GM12878 (cell line): ENCODE measurements at regions not wholly inside any gene's neighbourhood (a gene's known extent, or its start where the extent isn't known, plus 50 kb on each side); places are given as distances from the start of the nearest gene placed in this dataset.

ENCODE experiments used
- ATAC-seq: fragments of 200-7000 bp; cut with Tn5 transposase; 3 replicates; pipeline ENCODE4 v1.9.1; 2020; ENCODE audit warnings: mild to moderate bottlenecking, moderate library complexity
- BruUV-seq: library from RNA; stranded (reverse); fragments of 400-500 nt; replicated peaks from 2 replicates; lab custom pipeline; 2021; lab: Mats Ljungman, UMichigan
- CTCF ChIA-PET: fragments of 300-600 bp; sonication (Branson Sonifier 250); formaldehyde crosslinking; extraction: SDS; loops from one replicate; lab custom pipeline; 2021; ENCODE audit warnings: inconsistent platforms; lab: Yijun Ruan, JAX
- POLR2A ChIA-PET: fragments of 350-600 bp; formaldehyde crosslinking; extraction: SDS; loops from one replicate; lab custom pipeline; 2021; ENCODE audit warnings: inconsistent platforms; lab: Charles Lee
- RAD21 ChIA-PET: fragments of 300-600 bp; sonication (Branson Sonifier 250); formaldehyde crosslinking; loops from one replicate; lab custom pipeline; 2023; ENCODE audit warnings: antibody characterized with exemption; ENCODE audit not compliant: unreplicated experiment; lab: Charles Lee
- SMC1A ChIA-PET: fragments of 300-600 bp; sonication (Branson Sonifier 250); formaldehyde crosslinking; loops from one replicate; lab custom pipeline; 2023; ENCODE audit not compliant: unreplicated experiment, uncharacterized antibody; lab: Charles Lee
- DNase-seq: peaks from one replicate; pipeline ENCODE4 v3.0.0-alpha.2; 2011; ENCODE audit warnings: low read depth, low spot score
- FAIRE-seq: peaks from 3 replicates; lab custom pipeline; 2011; peaks lifted over from hg19 to GRCh38; lab: Jason Lieb, UNC
- H2AFZ ChIP-seq: 2 replicates; pipeline ENCODE4 v1.6.0; 2011; ENCODE audit warnings: low read depth, low read length, control low read depth; ENCODE audit not compliant: control insufficient read depth
- H3K27ac ChIP-seq: 2 replicates; pipeline ENCODE4 v1.5.1; 2011; ENCODE audit warnings: control low read depth; ENCODE audit not compliant: control insufficient read depth, insufficient read depth
- H3K27me3 ChIP-seq, 2 experiments: replicated peaks in 1 of 2; 2 replicates each; pipeline versions ENCODE4 v1.6.0 to v1.6.1; 2011; ENCODE audit warnings: low read length in 1 of 2; ENCODE audit not compliant: control insufficient read depth in 2 of 2, insufficient read depth in 2 of 2
- H3K36me3 ChIP-seq, 2 experiments: 2 replicates each; pipeline ENCODE4 v1.5.1; 2011; ENCODE audit warnings: low read length in 1 of 2; ENCODE audit not compliant: control insufficient read depth in 2 of 2, insufficient read depth in 2 of 2
- H3K4me1 ChIP-seq: 2 replicates; pipeline ENCODE4 v1.6.1; 2011; ENCODE audit warnings: mild to moderate bottlenecking, low read length, moderate library complexity, mixed read lengths; ENCODE audit not compliant: control insufficient read depth, insufficient read depth
- H3K4me2 ChIP-seq: 2 replicates; pipeline ENCODE4 v1.6.0; 2011; ENCODE audit warnings: control low read depth; ENCODE audit not compliant: control insufficient read depth, insufficient read depth
- H3K4me3 ChIP-seq: fragments of 200-600 bp; sonication (generic); 2 replicates; pipeline ENCODE4 v1.5.1; 2016
- H3K79me2 ChIP-seq: 2 replicates; pipeline ENCODE4 v1.6.0; 2011; ENCODE audit warnings: low read length; ENCODE audit not compliant: control insufficient read depth, insufficient read depth
- H3K9ac ChIP-seq: 2 replicates; pipeline ENCODE4 v1.8.0; 2011; ENCODE audit warnings: low read length, control low read depth, mixed read lengths; ENCODE audit not compliant: control insufficient read depth, insufficient read depth
- H3K9me3 ChIP-seq: replicated peaks from 3 replicates; pipeline ENCODE4 v1.5.1; 2011; ENCODE audit warnings: mild to moderate bottlenecking, low read length; ENCODE audit not compliant: control insufficient read depth, insufficient read depth
- H4K20me1 ChIP-seq: 2 replicates; pipeline ENCODE4 v1.6.0; 2011; ENCODE audit not compliant: control insufficient read depth, insufficient read depth
- BRCA1 ChIP-seq: IDR thresholded peaks from 2 replicates; pipeline ENCODE4 v1.6.1; 2011; ENCODE audit warnings: low read depth, low read length, improper control_type of control experiment
- DPF2 ChIP-seq: fragments of 450-650 bp; IDR thresholded peaks from 2 replicates; pipeline ENCODE4 v1.6.1; 2017; ENCODE audit warnings: mild to moderate bottlenecking
- ELK1 ChIP-seq: IDR thresholded peaks from 2 replicates; pipeline ENCODE4 v1.6.1; 2012; ENCODE audit warnings: low read depth, low read length, improper control_type of control experiment
- JUND ChIP-seq: IDR thresholded peaks from 2 replicates; pipeline ENCODE4 v1.6.1; 2012; ENCODE audit warnings: low read depth, mild to moderate bottlenecking, low read length, improper control_type of control experiment, moderate library complexity
- LARP7 ChIP-seq: fragments of 450-650 bp; IDR thresholded peaks from 2 replicates; pipeline ENCODE4 v1.6.1; 2017; ENCODE audit warnings: mild to moderate bottlenecking
- MTA3 ChIP-seq: IDR thresholded peaks from 2 replicates; pipeline ENCODE4 v1.6.1; 2012; ENCODE audit warnings: low read length, inconsistent platforms, borderline replicate concordance
- PRDM15 ChIP-seq: fragments of 450-650 bp; formaldehyde crosslinking; IDR thresholded peaks from 2 replicates; pipeline ENCODE4 v1.4.0; 2020; ENCODE audit warnings: mild to moderate bottlenecking, moderate library complexity
- RFX5 ChIP-seq: IDR thresholded peaks from 2 replicates; pipeline ENCODE4 v1.6.1; 2011; ENCODE audit warnings: low read depth, low read length, improper control_type of control experiment
- SMAD5 ChIP-seq: IDR thresholded peaks from 2 replicates; pipeline ENCODE4 v1.6.1; 2016; ENCODE audit warnings: antibody characterized with exemption, low read depth
- TCF3 ChIP-seq: IDR thresholded peaks from 2 replicates; pipeline ENCODE4 v1.6.1; 2012; ENCODE audit warnings: low read depth, mild to moderate bottlenecking, low read length, borderline replicate concordance; ENCODE audit not compliant: insufficient read depth
- WGBS: methylation state at CpG from one replicate; pipeline ENCODE4 v1.1.6; 2016; ENCODE audit warnings: low lambda C conversion rate; ENCODE audit not compliant: insufficient replicate concordance, insufficient coverage; ENCODE audit errors: missing lambda C conversion rate; 5-methylcytosine and 5-hydroxymethylcytosine counted together
- in situ Hi-C: fragments of 300-500 bp; cut with MboI; formaldehyde crosslinking; loops from 9 replicates; pipeline ENCODE4 v1.14.3; 2018; ENCODE audit warnings: mixed read lengths
- intact Hi-C: fragments of 100-400 bp; cut with micrococcal nuclease; formaldehyde crosslinking; loops from one replicate; pipeline ENCODE4 v1.14.2; 2022; ENCODE audit not compliant: unreplicated experiment

GRCh38 chr6:112990971-112991370 is 643.8 kb downstream of the RFPL4B start:
- Histone ChIP-seq H3K36me3 (no peaks in the 10 kb centered on the region), H3K4me2 (no peak overlapping the region), H3K27ac (no peak overlapping the region), H3K27me3 (no peaks in the 10 kb centered on the region), H3K9me3 (no peaks in the 10 kb centered on the region), H4K20me1 (no peaks in the 10 kb centered on the region), H2AFZ (no peak overlapping the region), H3K4me3 (no peak overlapping the region), H3K9ac (no peak overlapping the region), H3K79me2 (no peaks in the 10 kb centered on the region), H3K4me1 (no peaks in the 10 kb centered on the region)
- TF ChIP-seq PRDM15 (CRISPR knock-in tag) (no peak), BRCA1 (no peak), LARP7 (no peak), RFX5 (no peak)
- in situ Hi-C loops, result no loop called here
- ChIA-PET POLR2A (no interaction called here), SMC1A (no interaction called here), RAD21 (no interaction called here), CTCF (interaction anchor here (1.3 kb wide), 1 partner anchor 111 kb away, joined by 3 read pairs; no protein-coding TSS in a partner anchor)
- no peak for FAIRE-seq
- no peak for ATAC-seq
- BruUV-seq, result no TSS peak
- DNase-seq, result no peak
- intact Hi-C loops, result no loop called here

GRCh38 chr6:112991912-112992311 is 644.8 kb downstream of the RFPL4B start:
- Histone ChIP-seq H3K4me2 (no peak overlapping the region), H3K27ac (no peak overlapping the region), H3K4me1 (no peaks in the 10 kb centered on the region), H3K27me3 (no peaks in the 10 kb centered on the region), H4K20me1 (no peaks in the 10 kb centered on the region), H3K79me2 (no peaks in the 10 kb centered on the region), H3K36me3 (no peaks in the 10 kb centered on the region), H3K9me3 (no peaks in the 10 kb centered on the region), H2AFZ (no peak overlapping the region), H3K9ac (no peak overlapping the region), H3K4me3 (no peak overlapping the region)
- in situ Hi-C loops, result no loop called here
- no peak for FAIRE-seq
- intact Hi-C loops, result no loop called here
- no peak for ATAC-seq
- WGBS, result 76% methylated on average over 4 of the region's 4 CpGs
- ChIA-PET SMC1A (no interaction called here), POLR2A (no interaction called here), RAD21 (no interaction called here), CTCF (interaction anchor here (1.3 kb wide), 1 partner anchor 112 kb away, joined by 3 read pairs; no protein-coding TSS in a partner anchor)
- BruUV-seq, result no TSS peak
- DNase-seq, result no peak
- no peak for TF ChIP-seq JUND
- TF ChIP-seq SMAD5, result no peak
- TF ChIP-seq DPF2, result no peak
- no peak for TF ChIP-seq ELK1
- no peak for TF ChIP-seq TCF3
- no peak for TF ChIP-seq MTA3
